Caco-2 (cell line): ENCODE measurements at regions not wholly inside any gene's neighbourhood (a gene's known extent, or its start where the extent isn't known, plus 50 kb on each side); places are given as distances from the start of the nearest gene placed in this dataset.

Source experiments
- BruUV-seq: library from RNA; stranded (reverse); fragments of 400-500 nt; replicated peaks from 2 replicates; lab custom pipeline; 2021; lab: Mats Ljungman, UMichigan
- CTCF ChIA-PET: fragments of 300-600 bp; sonication (Branson Sonifier 250); formaldehyde crosslinking; loops from one replicate; lab custom pipeline; 2022; ENCODE audit warnings: antibody characterized with exemption; lab: Charles Lee
- POLR2A ChIA-PET: fragments of 300-600 bp; sonication (Branson Sonifier 250); formaldehyde crosslinking; loops from one replicate; lab custom pipeline; 2022; ENCODE audit warnings: antibody characterized with exemption; lab: Charles Lee
- DNase-seq, 2 experiments: peaks; one replicate each; pipeline versions ENCODE4 v3.0.0 to v3.0.0-alpha.2; 2020 to 2022
- H3K27me3 ChIP-seq: replicated peaks from 2 replicates; pipeline ENCODE4 v1.6.0; 2011; ENCODE audit warnings: low read length; ENCODE audit not compliant: control insufficient read depth, insufficient read depth
- H3K36me3 ChIP-seq: 2 replicates; pipeline ENCODE4 v1.5.1; 2011; ENCODE audit warnings: low read length; ENCODE audit not compliant: control insufficient read depth, insufficient read depth
- H3K4me1 ChIP-seq: fragments of 250-450 bp; sonication (Bioruptor Pico); 2 replicates; pipeline ENCODE4 v1.5.1; 2020; ENCODE audit warnings: mild to moderate bottlenecking
- H3K4me3 ChIP-seq: 2 replicates; pipeline ENCODE4 v1.5.1; 2011; ENCODE audit warnings: low read depth, mild to moderate bottlenecking, control low read depth, low read length
- H3K9me3 ChIP-seq: fragments of 250-450 bp; sonication (Bioruptor Pico); 2 replicates; pipeline ENCODE4 v1.5.1; 2020; ENCODE audit warnings: mild to moderate bottlenecking, moderate library complexity
- H3K27ac Mint-ChIP-seq: one replicate; pipeline ENCODE4 v1.8.0; 2022; ENCODE audit warnings: mixed read lengths; ENCODE audit not compliant: unreplicated experiment
- H3K27me3 Mint-ChIP-seq: one replicate; pipeline ENCODE4 v1.8.0; 2022; ENCODE audit warnings: mixed read lengths; ENCODE audit not compliant: insufficient read depth, unreplicated experiment
- H3K36me3 Mint-ChIP-seq: one replicate; pipeline ENCODE4 v1.8.0; 2022; ENCODE audit warnings: mild to moderate bottlenecking, mixed read lengths; ENCODE audit not compliant: insufficient read depth, unreplicated experiment
- H3K4me1 Mint-ChIP-seq: one replicate; pipeline ENCODE4 v1.8.0; 2022; ENCODE audit warnings: low read depth, mixed read lengths; ENCODE audit not compliant: unreplicated experiment
- H3K4me3 Mint-ChIP-seq: one replicate; pipeline ENCODE4 v1.8.0; 2022; ENCODE audit warnings: mild to moderate bottlenecking, moderate library complexity, mixed read lengths; ENCODE audit not compliant: unreplicated experiment
- H3K9me3 Mint-ChIP-seq: one replicate; pipeline ENCODE4 v1.8.0; 2022; ENCODE audit warnings: mixed read lengths; ENCODE audit not compliant: unreplicated experiment
- CTCF ChIP-seq, 2 experiments: fragments of 200-600 bp in 1 of 2; IDR thresholded peaks; 1 replicate in 1 of 2; 2 replicates in 1 of 2; pipeline versions ENCODE4 v1.5.1 to v1.8.0; 2011 to 2022; ENCODE audit warnings: antibody characterized with exemption in 1 of 2, control low read depth in 1 of 2, inconsistent platforms in 1 of 2, low read depth in 1 of 2, low read length in 1 of 2, mild to moderate bottlenecking in 1 of 2, moderate library complexity in 1 of 2; ENCODE audit not compliant: insufficient read depth in 1 of 2, severe bottlenecking in 1 of 2, unreplicated experiment in 1 of 2
- intact Hi-C: fragments of 100-400 bp; cut with micrococcal nuclease; formaldehyde crosslinking; loops from one replicate; pipeline ENCODE4 v1.10.0; 2022; ENCODE audit not compliant: unreplicated experiment

DNA sequence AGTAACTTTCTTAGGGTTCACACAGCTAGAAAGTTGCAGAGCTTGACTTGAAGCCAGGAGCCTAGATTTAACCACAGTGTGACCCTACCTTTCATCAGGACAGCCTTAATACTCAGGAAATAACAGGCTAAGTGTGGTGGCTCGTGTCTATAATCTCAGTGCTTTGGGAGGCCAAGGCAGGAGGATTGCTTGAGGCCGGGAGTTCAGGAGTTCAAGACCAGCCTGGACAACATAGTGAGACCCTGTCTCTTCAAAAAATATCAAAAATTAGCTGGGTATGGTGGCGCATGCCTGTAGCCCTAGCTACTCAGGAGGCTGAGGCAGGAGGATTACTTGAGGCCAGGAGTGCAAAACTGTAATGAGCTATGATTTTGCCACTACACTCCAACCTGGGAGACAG is 681.1 kb downstream of the MAT2B start:
- Mint-ChIP-seq H3K4me1 (peaks cover 11% of the 10 kb centered on the region), H3K9me3 (no peaks in the 10 kb centered on the region), H3K4me3 (no peak overlapping the region), H3K27ac (no peak overlapping the region), H3K36me3 (no peaks in the 10 kb centered on the region), H3K27me3 (no peaks in the 10 kb centered on the region)
- ChIA-PET CTCF (no interaction called here), POLR2A (no interaction called here)
- no peak for DNase-seq
- BruUV-seq: no TSS peak
- Histone ChIP-seq H3K9me3 (no peaks in the 10 kb centered on the region), H3K4me1 (peaks cover 7% of the 10 kb centered on the region), H3K36me3 (no peaks in the 10 kb centered on the region), H3K4me3 (no peak overlapping the region), H3K27me3 (no peaks in the 10 kb centered on the region)
- TF ChIP-seq CTCF (IDR thresholded peaks at IDR 0.05; ENCODE audit: insufficient read depth in 1 of 2, low read depth in 1 of 2, low read length in 1 of 2, severe bottlenecking in 1 of 2, unreplicated experiment in 1 of 2): no peak
- intact Hi-C loops: no loop called here

- H3K27me3 Mint-ChIP-seq: no peaks in the 10 kb centered on the region
- no peaks in the 10 kb centered on the region for H3K36me3 Mint-ChIP-seq
- CTCF ChIA-PET: no interaction called here
- no peak overlapping the region for H3K27ac Mint-ChIP-seq
- DNase-seq: no peak
- TF ChIP-seq CTCF (IDR thresholded peaks at IDR 0.05; ENCODE audit: insufficient read depth in 1 of 2, low read depth in 1 of 2, low read length in 1 of 2, severe bottlenecking in 1 of 2, unreplicated experiment in 1 of 2): no peak
- peaks cover 14% of the 10 kb centered on the region for H3K4me1 Mint-ChIP-seq
- intact Hi-C loops: no loop called here
- no peak overlapping the region for H3K4me3 ChIP-seq
- no peaks in the 10 kb centered on the region for H3K9me3 Mint-ChIP-seq
- POLR2A ChIA-PET: no interaction called here
- no peaks in the 10 kb centered on the region for H3K27me3 ChIP-seq
- no peaks in the 10 kb centered on the region for H3K36me3 ChIP-seq
- no peak overlapping the region for H3K4me3 Mint-ChIP-seq
- BruUV-seq: no TSS peak
- peaks cover 20% of the 10 kb centered on the region for H3K4me1 ChIP-seq
- H3K9me3 ChIP-seq: no peaks in the 10 kb centered on the region
These were observed 682.4 kb downstream of the MAT2B start for GRCh38 chr5:164187785-164188184.

DNA sequence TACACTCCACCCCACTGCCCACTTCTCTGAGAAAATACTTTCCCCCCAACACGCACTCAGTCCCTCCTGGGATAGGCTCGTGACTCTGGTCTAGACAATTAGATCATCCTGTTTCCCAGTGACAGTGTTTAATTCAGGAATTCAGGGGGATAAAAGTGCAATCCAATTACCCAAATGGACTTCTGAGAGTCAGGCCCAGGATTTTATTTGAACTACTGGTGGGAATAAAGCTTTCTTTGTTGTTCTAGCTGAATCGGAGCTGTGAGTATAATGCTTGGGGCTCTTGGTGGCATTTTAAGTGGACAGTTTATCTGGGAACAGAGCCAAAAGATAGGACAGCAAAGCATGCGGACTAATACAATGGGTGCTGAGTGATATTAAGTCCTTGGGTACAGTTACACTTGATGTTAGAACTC is 683.3 kb downstream of the MAT2B start:
- H3K4me3 ChIP-seq: no peak overlapping the region
- DNase-seq: no peak

More for the DNA sequence above, 683.3 kb downstream of the MAT2B start:
- H3K36me3 ChIP-seq: no peaks in the 10 kb centered on the region
- no peaks in the 10 kb centered on the region for H3K27me3 ChIP-seq
- Mint-ChIP-seq H3K9me3 (no peaks in the 10 kb centered on the region), H3K27ac (no peak overlapping the region), H3K4me1 (peaks cover 14% of the 10 kb centered on the region), H3K36me3 (no peaks in the 10 kb centered on the region), H3K4me3 (no peak overlapping the region), H3K27me3 (no peaks in the 10 kb centered on the region)
- no TSS peak for BruUV-seq
- intact Hi-C loops: no loop called here
- CTCF ChIA-PET: no interaction called here
- H3K9me3 ChIP-seq: no peaks in the 10 kb centered on the region
- POLR2A ChIA-PET: no interaction called here
- H3K4me1 ChIP-seq: peaks cover 20% of the 10 kb centered on the region
- no peak for TF ChIP-seq CTCF (IDR thresholded peaks at IDR 0.05; ENCODE audit: insufficient read depth in 1 of 2, low read depth in 1 of 2, low read length in 1 of 2, severe bottlenecking in 1 of 2, unreplicated experiment in 1 of 2)
